ENCODE measurements at regions not wholly inside any gene's neighbourhood (a gene's known extent, or its start where the extent isn't known, plus 50 kb on each side); places are given as distances from the start of the nearest gene placed in this dataset.

DNA sequence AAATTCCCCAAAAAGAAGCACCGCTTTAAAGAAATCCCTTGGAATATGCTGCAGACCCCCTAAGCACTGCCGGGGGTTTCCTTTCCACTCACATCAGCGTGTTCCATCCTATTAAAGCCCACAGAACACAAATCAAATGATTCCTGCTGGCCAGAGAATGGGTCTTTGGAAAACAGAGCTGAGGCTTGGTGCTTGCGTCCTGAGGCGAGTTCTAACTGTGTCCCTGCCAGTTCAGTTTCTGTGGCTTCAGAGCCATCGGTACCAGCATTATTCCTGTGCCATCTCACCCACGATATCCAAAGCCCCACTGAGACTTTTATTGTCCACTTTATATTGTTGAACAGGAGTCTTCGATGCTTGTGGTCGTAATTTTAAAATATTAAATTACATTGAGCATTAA lies 142.0 kb upstream of the SYT13 start:
- TF ChIP-seq, protein P1, sequence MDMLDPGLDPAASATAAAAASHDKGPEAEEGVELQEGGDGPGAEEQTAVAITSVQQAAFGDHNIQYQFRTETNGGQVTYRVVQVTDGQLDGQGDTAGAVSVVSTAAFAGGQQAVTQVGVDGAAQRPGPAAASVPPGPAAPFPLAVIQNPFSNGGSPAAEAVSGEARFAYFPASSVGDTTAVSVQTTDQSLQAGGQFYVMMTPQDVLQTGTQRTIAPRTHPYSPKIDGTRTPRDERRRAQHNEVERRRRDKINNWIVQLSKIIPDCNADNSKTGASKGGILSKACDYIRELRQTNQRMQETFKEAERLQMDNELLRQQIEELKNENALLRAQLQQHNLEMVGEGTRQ (IDR thresholded peaks at IDR 0.05; ENCODE audit: low read depth, low read length): no peak
- TF ChIP-seq, protein P2, sequence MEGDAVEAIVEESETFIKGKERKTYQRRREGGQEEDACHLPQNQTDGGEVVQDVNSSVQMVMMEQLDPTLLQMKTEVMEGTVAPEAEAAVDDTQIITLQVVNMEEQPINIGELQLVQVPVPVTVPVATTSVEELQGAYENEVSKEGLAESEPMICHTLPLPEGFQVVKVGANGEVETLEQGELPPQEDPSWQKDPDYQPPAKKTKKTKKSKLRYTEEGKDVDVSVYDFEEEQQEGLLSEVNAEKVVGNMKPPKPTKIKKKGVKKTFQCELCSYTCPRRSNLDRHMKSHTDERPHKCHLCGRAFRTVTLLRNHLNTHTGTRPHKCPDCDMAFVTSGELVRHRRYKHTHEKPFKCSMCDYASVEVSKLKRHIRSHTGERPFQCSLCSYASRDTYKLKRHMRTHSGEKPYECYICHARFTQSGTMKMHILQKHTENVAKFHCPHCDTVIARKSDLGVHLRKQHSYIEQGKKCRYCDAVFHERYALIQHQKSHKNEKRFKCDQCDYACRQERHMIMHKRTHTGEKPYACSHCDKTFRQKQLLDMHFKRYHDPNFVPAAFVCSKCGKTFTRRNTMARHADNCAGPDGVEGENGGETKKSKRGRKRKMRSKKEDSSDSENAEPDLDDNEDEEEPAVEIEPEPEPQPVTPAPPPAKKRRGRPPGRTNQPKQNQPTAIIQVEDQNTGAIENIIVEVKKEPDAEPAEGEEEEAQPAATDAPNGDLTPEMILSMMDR (conservative IDR thresholded peaks at IDR 0.05; ENCODE audit: low read depth, low read length): no peak

Data from IMR-90 (cell line).